DMS53 treated with DMSO at 0.1 percent for 48 hours (cell line): ENCODE measurements at regions not wholly inside any gene's neighbourhood (a gene's known extent, or its start where the extent isn't known, plus 50 kb on each side); places are given as distances from the start of the nearest gene placed in this dataset.

Experiments used
- DNase-seq: peaks from one replicate; lab custom pipeline; 2025; ENCODE audit not compliant: unreplicated experiment; lab: John Stamatoyannopoulos, UW

DNA sequence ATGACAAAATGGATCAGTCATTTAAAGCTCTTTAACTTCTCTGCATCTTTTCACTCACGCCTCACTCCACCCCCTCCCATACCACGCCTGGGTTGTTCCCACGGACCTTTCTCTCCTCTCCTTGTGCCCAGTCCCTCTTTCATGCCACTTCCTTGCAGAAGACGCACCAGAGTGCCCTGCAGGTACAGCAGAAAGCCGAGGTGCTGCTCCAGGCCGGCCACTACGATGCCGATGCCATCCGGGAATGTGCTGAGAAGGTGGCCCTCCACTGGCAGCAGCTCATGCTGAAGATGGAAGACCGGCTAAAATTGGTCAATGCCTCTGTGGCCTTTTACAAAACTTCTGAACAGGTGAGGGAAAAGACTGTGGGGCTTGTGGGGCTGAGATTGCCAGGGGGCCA is 296.1 kb upstream of the UMPS start:
- DNase-seq, result no peak

DNA sequence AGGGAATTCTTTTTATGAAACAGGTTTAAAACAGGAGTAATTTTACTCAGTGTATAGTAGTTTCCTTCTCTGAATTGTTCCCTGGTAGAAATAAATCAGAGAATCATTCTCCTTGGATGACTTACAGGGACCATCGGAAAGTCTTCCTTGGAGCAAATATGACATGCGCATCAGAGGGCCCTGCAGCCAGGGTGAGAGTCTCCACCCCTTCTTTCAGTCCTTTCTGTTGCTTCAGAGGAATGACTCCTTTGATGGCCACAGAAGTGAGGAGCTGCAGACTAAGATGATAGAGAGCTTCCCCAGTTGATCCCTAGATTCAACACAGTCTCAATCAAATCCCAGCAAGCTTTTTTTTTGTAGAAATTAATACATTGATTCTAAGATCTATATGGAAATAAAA is 294.8 kb upstream of the UMPS start:
- no peak for DNase-seq

DNA sequence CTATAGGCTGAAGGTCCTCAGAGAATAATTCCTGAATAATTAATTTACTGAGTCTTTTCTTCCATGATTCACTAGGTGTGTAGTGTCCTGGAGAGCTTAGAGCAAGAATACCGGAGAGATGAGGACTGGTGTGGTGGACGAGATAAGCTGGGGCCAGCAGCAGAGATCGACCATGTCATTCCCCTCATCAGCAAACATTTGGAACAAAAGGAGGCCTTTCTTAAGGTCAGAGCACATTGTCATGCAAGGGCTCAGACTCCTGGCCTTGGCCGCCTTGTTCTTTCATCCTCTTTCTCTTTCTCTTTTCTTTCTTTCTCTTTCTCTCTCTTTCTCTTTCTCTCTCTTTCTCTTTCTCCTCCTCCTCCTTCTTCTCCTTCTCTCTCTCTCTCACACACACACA is 291.4 kb upstream of the UMPS start:
- DNase-seq, result no peak

GRCh38 chr3:124439603-124440002 is 290.6 kb upstream of the UMPS start:
- no peak for DNase-seq

DNA sequence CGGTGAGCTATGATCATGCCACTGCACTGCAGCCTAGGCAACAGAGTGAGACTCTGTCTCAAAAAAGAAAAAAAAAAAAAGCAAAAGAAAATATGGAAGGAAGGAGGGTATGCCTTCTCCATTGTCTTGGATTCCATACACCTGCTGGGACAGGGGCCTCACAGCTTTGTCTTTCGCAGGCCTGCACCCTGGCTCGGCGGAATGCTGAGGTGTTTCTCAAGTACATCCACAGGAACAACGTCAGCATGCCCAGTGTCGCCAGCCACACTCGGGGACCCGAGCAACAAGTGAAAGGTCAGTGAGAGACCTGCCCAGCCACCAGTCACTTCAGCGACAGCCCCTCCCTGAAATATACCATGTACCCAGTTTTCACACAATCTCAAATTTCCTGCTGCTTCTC is 288.5 kb upstream of the UMPS start:
- DNase-seq, result no peak

DNA sequence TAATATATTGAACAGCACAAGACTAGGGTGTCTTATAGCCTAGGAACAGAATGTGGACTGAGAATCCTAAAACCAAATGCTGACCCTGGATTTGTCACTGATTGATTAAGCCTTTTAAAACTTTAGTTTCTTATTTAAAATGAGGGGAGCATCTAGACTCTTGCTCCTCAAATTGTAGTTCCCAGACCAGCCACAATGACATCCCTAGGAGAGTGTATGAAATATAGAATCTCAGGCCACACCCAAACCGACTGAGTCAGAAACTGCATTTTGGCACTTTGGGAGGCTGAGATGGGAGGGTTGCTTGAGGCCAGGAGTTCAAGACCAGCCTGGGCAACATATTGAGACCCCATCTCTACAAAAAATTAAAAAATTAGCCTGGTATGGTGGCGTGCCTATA is 287.8 kb upstream of the UMPS start:
- no peak for DNase-seq

DNA sequence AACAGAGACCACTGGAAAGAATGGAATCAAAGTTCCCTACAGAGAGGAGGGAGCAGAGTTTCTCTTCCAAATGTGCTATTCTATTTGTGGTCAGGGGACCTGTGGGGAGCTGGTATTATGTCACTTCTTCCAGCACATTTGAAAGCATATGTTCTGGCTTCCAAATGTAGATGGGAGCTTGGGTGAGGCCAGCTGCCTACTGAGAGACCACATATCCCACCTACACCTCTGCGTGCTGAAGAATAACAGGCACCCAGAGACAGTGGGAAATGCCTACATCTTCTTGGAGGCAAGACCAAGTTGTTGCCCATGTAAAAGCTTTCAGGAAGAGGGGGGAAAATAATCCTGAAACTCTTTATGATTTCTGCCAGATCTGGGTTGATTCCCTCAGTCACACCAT is 286.8 kb upstream of the UMPS start:
- no peak for DNase-seq

DNA sequence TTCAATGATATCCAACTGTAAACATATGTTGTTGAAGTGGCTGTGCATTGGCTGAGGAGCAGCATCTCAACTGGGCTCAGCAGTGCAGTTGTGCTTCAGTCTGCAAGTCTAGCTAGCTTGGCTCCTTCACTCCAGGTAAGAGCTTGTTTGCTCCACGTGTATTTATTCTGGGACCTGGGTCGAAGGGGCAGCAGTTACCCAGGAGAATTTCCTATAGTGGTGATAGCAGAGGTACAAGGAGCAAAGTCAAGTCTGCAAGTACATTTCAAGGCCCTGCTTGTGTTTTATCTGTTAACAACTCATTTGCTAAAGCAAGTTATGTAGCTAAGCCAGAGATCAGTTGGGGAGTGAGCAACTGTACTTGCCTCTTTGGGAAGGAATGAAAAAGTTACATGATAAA is 286.2 kb upstream of the UMPS start:
- DNase-seq, result no peak

- DNase-seq, result no peak
Observed at GRCh38 chr3:124444896-124445295, 285.4 kb upstream of the UMPS start.

DNA sequence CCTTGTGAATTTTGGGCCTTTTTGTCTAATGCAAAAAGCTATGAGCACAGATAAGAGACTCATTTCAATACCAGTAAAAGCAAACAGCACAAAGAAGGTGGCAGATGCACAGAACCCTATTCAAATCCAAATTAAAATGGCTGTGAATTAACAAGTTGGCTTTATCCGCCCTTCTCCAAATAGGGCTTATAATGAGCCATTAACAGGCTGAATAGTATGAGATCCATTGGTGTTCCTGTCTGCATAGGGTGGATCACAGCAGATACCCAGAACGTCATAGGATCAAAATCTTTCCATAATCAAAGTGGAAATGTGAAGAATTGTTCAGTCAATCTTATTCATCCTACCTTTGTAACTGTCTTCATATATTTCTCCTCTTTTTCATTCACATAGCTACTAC is 282.4 kb upstream of the UMPS start:
- DNase-seq, result no peak

- no peak for DNase-seq
Observed at GRCh38 chr3:124448954-124449353, 281.3 kb upstream of the UMPS start.

- no peak for DNase-seq
Observed at GRCh38 chr3:124450366-124450765, 279.9 kb upstream of the UMPS start.

DNA sequence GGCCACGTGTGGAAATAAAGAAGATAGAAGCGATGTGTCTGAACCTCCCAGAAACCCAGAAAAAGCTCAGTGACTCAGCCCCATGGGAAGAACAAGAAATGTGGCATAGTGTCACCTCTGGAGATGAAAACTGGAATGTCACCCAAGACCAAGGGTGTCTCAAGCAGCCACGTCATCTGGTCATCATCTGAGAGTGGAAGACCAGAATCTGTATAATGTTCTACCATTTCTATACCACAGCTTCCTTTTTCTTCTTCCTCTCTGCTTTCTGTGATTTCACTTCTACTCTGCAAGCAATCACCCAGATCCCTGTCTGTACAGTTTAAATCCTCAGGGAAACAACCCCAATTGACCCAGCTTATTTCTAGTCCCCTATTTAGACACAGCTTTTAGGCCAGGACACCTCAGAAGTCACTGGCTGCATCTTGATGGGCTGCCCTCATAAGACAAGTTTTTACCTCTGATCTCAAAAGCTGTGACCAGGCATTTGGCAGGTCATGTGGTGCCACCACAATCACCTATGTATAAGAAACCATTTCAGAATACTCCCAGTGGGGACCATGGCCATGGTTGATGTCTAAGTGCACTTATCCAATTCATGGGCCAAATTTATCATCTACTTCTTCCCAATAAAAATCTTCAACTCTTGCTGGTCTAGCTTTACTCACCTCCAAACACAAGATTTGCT is 278.5 kb upstream of the UMPS start:
- no peak for DNase-seq

- no peak for DNase-seq
Observed at GRCh38 chr3:124453189-124453588, 277.1 kb upstream of the UMPS start.

GRCh38 chr3:124455891-124456290 is 274.4 kb upstream of the UMPS start:
- no peak for DNase-seq

- no peak for DNase-seq
Observed at GRCh38 chr3:124456506-124456905, 273.7 kb upstream of the UMPS start.

GRCh38 chr3:124459678-124460077 is 270.6 kb upstream of the UMPS start:
- no peak for DNase-seq

DNA sequence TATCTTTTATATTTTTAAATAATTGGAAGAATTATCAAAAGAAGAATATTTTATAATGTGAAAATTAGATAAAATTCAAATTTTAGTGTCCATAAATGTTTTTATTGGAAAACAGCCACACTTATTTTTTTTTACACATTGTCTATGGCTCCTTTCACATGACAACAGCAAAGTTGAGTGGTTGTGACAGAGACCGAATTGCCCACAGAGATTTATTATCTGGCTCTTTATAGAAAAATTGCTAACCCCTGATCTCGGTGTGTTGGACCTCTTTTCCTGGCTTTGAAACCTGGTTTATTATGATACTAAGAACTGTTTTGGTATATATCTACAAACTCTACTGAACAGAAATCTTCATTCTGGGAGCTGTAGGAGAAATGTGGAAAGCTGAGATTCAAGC is 269.1 kb upstream of the UMPS start:
- DNase-seq, result no peak

DNA sequence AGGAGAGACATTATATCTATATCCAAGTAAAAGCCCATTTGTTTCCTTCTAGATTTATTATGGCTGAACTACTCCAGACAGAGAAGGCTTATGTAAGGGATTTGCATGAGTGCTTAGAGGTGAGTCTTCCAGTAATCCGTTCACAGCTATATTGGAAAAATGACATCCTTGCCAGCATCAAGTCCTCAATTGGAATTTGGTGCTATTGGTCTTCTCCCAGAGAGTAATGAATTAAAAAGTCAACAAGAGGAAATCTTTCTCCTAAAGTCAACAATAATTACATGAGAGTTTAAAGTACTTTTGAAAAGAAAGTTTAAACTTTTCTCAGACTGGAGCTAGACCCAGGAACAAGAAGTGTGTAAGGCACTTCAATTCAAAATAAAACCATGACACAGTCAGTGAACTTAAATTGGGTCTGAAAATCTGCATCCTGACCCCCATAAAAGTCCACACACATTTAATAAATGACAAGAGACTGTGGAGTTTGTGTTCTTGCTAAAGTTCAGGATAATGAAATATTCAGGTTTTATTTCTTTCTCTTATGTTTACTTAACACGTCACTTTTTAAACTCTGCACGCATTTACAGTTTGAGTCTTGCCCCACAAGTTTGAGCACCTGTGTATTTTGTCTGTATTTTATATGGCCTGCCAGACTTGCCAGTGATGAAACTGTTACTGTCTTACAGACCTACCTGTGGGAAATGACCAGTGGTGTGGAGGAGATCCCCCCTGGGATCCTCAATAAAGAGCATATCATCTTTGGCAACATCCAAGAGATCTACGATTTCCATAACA is 268.2 kb upstream of the UMPS start:
- no peak for DNase-seq

DNA sequence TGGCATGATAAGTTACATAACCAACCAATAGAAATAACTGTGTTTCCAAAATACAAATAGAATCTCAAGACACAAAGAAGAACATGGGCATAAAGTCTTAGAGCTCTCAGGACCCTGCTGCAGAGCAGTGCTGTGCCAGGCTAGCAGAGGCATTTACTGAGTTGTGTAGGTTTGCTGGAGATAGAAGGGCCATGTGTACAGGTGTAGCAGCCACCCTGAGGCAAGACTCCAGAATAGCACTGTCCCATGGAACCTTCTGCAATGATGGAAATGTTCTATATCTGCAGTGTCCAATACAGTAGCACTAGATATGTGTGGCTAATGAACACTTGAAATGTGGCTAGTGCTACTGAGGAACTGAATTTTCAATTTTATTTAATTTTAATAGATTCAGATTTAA is 267.0 kb upstream of the UMPS start:
- DNase-seq, result no peak

- peak; percentile 3 for DNase-seq
Observed at GRCh38 chr3:124467980-124468902, 262.0 kb upstream of the UMPS start.

- DNase-seq, result no peak
Observed at GRCh38 chr3:124469555-124469954, 260.7 kb upstream of the UMPS start.
